ENCODE measurements at regions not wholly inside any gene's neighbourhood (a gene's known extent, or its start where the extent isn't known, plus 50 kb on each side); places are given as distances from the start of the nearest gene placed in this dataset.

DNA sequence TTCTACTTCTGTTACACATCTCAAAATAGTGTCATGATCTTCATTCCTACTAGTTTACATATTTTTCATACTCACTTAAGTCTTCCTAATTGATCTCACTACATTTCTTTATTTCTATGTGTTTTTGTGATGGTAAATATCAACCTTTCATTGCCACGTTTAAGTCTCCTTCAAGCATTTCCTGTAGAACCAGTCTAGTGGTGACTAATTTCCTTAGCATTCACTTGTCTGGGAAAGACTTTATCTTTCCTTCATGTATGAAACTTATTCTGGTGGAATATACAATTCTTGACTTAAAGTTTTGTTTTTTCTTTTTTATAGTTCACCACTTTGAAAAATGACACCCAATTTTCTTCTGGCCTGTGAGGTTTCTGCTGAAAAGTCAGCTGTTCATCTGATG lies 181.4 kb upstream of the NEIL3 start:
- TF ChIP-seq GATA2 (IDR thresholded peaks at IDR 0.05; ENCODE audit: low read depth, low read length) (no peak), GATA3 (IDR thresholded peaks at IDR 0.05; ENCODE audit: low read depth, low read length) (no peak)
